Nephron (organoid): ENCODE measurements at regions not wholly inside any gene's neighbourhood (a gene's known extent, or its start where the extent isn't known, plus 50 kb on each side); places are given as distances from the start of the nearest gene placed in this dataset.

ENCODE experiments used
- H3K27ac Mint-ChIP-seq, 3 experiments: 2 replicates each; pipeline ENCODE4 v1.8.0; 2020; ENCODE audit warnings: mixed read lengths in 3 of 3, mild to moderate bottlenecking in 2 of 3, moderate library complexity in 1 of 3
- H3K27me3 Mint-ChIP-seq: 2 replicates; pipeline ENCODE4 v1.8.0; 2021; ENCODE audit warnings: low read depth, mild to moderate bottlenecking, moderate library complexity, mixed read lengths
- H3K36me3 Mint-ChIP-seq: 2 replicates; pipeline ENCODE4 v1.8.0; 2020; ENCODE audit warnings: low read depth, mixed read lengths
- H3K4me1 Mint-ChIP-seq: 2 replicates; pipeline ENCODE4 v1.8.0; 2020; ENCODE audit warnings: mixed read lengths
- H3K4me3 Mint-ChIP-seq, 3 experiments: 2 replicates each; pipeline ENCODE4 v1.8.0; 2020; ENCODE audit warnings: mild to moderate bottlenecking in 3 of 3, mixed read lengths in 3 of 3, moderate library complexity in 2 of 3
- H3K9me3 Mint-ChIP-seq: 2 replicates; pipeline ENCODE4 v1.8.0; 2020; ENCODE audit warnings: mixed read lengths
- TF ChIP-seq, protein P1 (sequence below), 3 experiments: fragments of 200-600 bp; sonication (generic); IDR thresholded peaks; one replicate each; pipeline ENCODE4 v1.5.0; 2021; ENCODE audit warnings: antibody characterized with exemption in 3 of 3; ENCODE audit not compliant: unreplicated experiment in 3 of 3

DNA sequence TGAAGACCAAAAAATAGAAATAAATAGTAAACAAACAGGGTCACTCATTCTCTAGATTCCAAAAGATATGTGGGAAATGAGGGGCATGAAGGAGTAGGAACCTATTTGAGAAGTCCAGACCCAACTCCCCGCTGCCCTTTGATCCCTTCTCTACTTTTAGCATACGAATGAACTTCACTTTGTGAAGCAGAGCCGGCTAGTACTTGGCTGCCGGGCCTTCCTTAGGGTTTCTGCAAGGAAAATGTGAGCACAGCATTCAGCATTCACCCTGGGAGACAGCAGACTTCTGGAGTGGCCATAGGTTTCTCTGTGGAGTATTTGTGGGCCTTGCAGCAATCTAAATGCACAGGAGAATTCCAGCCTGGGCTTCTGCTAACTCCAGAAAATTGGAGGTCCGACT lies 76.3 kb upstream of the PRKAR2B start:
- H3K9me3 Mint-ChIP-seq: no peaks in the 10 kb centered on the region
- no peaks in the 10 kb centered on the region for H3K36me3 Mint-ChIP-seq
- TF ChIP-seq, protein P1, sequence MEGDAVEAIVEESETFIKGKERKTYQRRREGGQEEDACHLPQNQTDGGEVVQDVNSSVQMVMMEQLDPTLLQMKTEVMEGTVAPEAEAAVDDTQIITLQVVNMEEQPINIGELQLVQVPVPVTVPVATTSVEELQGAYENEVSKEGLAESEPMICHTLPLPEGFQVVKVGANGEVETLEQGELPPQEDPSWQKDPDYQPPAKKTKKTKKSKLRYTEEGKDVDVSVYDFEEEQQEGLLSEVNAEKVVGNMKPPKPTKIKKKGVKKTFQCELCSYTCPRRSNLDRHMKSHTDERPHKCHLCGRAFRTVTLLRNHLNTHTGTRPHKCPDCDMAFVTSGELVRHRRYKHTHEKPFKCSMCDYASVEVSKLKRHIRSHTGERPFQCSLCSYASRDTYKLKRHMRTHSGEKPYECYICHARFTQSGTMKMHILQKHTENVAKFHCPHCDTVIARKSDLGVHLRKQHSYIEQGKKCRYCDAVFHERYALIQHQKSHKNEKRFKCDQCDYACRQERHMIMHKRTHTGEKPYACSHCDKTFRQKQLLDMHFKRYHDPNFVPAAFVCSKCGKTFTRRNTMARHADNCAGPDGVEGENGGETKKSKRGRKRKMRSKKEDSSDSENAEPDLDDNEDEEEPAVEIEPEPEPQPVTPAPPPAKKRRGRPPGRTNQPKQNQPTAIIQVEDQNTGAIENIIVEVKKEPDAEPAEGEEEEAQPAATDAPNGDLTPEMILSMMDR (IDR thresholded peaks at IDR 0.05; ENCODE audit: unreplicated experiment in 3 of 3): no peak
- no peak overlapping the region for H3K4me3 Mint-ChIP-seq
- H3K27ac Mint-ChIP-seq: no peak overlapping the region
- H3K4me1 Mint-ChIP-seq: peaks cover 4% of the 10 kb centered on the region
- no peaks in the 10 kb centered on the region for H3K27me3 Mint-ChIP-seq

DNA sequence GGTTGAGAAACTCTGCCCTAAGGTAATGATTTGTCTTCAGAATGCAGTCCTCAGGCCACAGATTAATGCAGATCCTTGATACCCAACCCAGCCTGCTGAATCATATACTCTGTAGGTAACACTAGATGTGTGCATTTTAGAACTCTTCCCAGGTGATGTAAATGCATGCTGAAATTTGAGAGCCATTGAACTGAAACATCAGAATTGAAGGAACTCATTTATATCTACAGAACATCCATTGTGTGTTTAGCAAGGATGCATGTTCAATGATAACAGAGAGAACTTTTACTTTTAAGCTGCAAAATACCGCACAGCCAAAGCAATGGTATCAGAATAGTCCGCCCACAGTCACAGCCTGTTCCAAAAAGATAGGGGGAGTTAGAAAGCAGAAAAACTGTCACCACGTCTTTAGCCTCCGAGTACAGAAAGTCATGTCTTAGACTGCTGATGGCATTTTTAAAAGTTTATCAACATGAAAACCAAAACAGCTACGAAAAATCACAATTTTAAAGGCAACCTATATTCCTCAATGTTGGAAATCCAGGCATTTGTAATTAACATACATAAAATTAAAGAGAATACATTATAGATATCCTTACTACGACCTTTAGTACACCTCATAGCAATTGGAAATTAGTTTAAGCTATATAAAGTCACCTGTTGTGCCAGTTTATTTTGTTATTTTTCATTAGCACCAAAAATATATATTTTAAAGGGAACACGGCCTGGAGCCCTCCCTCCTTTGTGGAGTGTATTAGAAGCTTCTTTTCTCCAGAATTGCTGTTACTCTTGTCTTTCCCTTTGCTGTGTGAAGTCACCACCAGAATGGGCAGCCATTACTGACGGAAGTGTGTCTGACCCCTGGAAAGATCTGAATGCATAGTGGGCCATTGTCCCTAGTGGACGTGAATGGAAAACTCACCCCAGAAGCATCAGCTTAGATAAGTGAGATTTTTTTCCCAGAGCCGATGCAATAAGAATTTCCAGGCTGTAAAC lies 65.8 kb upstream of the PRKAR2B start:
- H3K27me3 Mint-ChIP-seq: peaks cover 5% of the 10 kb centered on the region
- H3K36me3 Mint-ChIP-seq: no peaks in the 10 kb centered on the region
- peaks cover 27% of the 10 kb centered on the region for H3K4me1 Mint-ChIP-seq
- TF ChIP-seq, protein P1 (IDR thresholded peaks at IDR 0.05; ENCODE audit: unreplicated experiment in 3 of 3): peak in 1 of 3 experiments; percentile 18
- no peaks in the 10 kb centered on the region for H3K9me3 Mint-ChIP-seq
- H3K27ac Mint-ChIP-seq: peak overlapping the region in 1 of 3 experiments; percentile 42
- no peak overlapping the region for H3K4me3 Mint-ChIP-seq

DNA sequence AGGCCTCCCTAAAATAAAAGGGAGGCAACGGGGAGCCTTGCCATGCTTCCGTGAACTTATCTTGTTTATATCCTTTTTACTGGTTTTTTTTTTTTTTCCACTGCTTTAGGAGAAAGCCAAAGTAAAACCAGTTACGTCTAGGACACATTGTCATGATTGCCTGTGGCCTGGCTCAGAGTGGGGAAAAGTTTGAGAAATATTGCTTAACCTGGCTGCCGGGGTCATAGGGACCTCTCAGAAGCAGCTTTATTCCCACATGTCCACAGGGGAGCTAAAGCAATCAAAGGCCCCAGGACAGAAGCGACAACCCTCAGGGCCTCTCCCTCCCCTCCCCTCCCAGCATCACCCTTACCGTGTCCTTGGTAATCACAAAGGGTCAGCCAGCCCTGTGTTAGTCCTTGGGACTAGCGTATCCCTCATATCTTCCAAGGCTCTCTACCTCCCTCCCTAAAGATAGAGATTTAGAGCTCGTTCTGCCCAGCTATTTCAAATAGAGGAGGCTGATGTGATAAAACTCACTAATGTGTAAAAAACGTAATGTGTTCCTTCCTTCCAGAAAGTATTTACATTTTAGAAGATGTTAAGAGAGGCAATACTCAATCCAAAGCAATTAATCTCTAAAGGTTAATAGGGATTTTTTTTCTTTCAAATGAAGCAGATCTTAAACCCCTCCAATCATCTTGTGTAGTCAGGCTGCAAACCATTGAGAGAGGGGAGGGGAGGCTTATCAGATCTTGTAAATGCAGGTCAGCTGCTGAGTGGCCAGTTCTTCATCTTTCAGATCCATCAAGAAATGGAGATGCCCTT lies 64.8 kb upstream of the PRKAR2B start:
- peak overlapping the region in 2 of 3 experiments; percentile 28 to 42 for H3K27ac Mint-ChIP-seq
- no peaks in the 10 kb centered on the region for H3K9me3 Mint-ChIP-seq
- no peak overlapping the region for H3K4me3 Mint-ChIP-seq
- peaks cover 5% of the 10 kb centered on the region for H3K27me3 Mint-ChIP-seq
- H3K4me1 Mint-ChIP-seq: peaks cover 29% of the 10 kb centered on the region
- H3K36me3 Mint-ChIP-seq: no peaks in the 10 kb centered on the region
- TF ChIP-seq, protein P1 (IDR thresholded peaks at IDR 0.05; ENCODE audit: unreplicated experiment in 3 of 3): no peak

DNA sequence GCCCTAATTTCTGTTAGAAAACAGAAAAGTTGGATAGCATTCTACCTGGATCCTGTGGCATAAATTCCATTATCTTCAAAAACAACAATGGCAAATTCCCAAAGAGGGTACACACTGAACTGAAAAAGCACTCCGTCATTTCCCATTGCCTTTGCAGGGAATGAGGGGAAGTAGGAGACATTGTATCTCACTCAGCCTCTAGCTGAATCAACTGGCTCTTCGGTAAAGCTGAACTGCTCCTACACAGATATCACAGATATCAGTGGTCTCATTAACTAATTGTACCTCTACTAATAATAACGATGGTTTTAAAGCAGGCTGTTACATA lies 64.2 kb upstream of the PRKAR2B start:
- TF ChIP-seq, protein P1 (IDR thresholded peaks at IDR 0.05; ENCODE audit: unreplicated experiment in 3 of 3): no peak

DNA sequence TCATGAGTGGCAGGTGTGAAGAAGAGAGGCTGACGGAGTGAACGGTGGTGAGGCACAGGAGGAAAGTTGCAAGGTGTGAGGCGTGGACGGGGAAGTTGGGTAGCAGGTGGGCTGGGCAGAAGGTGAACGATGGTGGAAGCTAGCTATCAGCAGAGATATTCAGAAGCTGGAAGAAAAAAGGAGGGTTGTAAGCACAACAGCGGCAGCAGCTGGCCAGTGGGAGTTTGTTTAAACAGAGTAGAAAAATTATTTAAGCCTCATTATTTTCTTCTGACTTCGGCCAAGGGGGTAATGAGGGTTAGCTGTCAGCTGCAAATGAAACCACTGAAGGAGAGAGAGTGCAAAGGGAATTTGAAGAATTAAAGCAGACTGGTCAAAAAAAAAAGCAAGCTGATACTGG lies 62.1 kb upstream of the PRKAR2B start:
- TF ChIP-seq, protein P1 (IDR thresholded peaks at IDR 0.05; ENCODE audit: unreplicated experiment in 3 of 3): no peak

More for the DNA sequence above, 64.2 kb upstream of the PRKAR2B start:
- Mint-ChIP-seq H3K4me1 (peaks cover 31% of the 10 kb centered on the region), H3K9me3 (no peaks in the 10 kb centered on the region), H3K4me3 (no peak overlapping the region), H3K36me3 (no peaks in the 10 kb centered on the region), H3K27me3 (peaks cover 5% of the 10 kb centered on the region), H3K27ac (peak overlapping the region in 1 of 3 experiments; percentile 39)

More for the DNA sequence above, 62.1 kb upstream of the PRKAR2B start:
- Mint-ChIP-seq H3K9me3 (no peaks in the 10 kb centered on the region), H3K4me3 (peak overlapping the region in 2 of 3 experiments; percentile 3 to 5), H3K36me3 (no peaks in the 10 kb centered on the region), H3K27me3 (peaks cover 5% of the 10 kb centered on the region), H3K27ac (peak overlapping the region; percentile 46 to 78 (median 70)), H3K4me1 (peaks cover 26% of the 10 kb centered on the region)
